ENCODE measurements at regions not wholly inside any gene's neighbourhood (a gene's known extent, or its start where the extent isn't known, plus 50 kb on each side); places are given as distances from the start of the nearest gene placed in this dataset.

GRCh38 chr10:125560947-125561346 lies 122.0 kb downstream of the TEX36 start:
- no TSS peak for BruUV-seq (replicated peaks)
- no peaks in the 10 kb centered on the region for H3K4me1 ChIP-seq (ENCODE audit: control insufficient read depth, insufficient read depth, low read length)
- no peak overlapping the region for H2AFZ ChIP-seq (ENCODE audit: control insufficient read depth, low read depth, low read length)
- no peak overlapping the region for H3K27ac ChIP-seq (ENCODE audit: control insufficient read depth, insufficient read depth)
- no peak for ATAC-seq
- ChIA-PET RAD21 (ENCODE audit: unreplicated experiment) (no interaction called here), POLR2A (no interaction called here), CTCF (no interaction called here), SMC1A (ENCODE audit: uncharacterized antibody, unreplicated experiment) (no interaction called here)
- no peaks in the 10 kb centered on the region for H4K20me1 ChIP-seq (ENCODE audit: control insufficient read depth, insufficient read depth)
- DNase-seq (ENCODE audit: low read depth, low spot score) = no peak
- no peak overlapping the region for H3K9ac ChIP-seq (ENCODE audit: control insufficient read depth, insufficient read depth, low read length)
- H3K27me3 ChIP-seq (replicated peaks in 1 of 2; ENCODE audit: control insufficient read depth in 2 of 2, insufficient read depth in 2 of 2, low read length in 1 of 2) = no peaks in the 10 kb centered on the region; a peak in 1 of 4 replicates
- intact Hi-C loops (cut with micrococcal nuclease; ENCODE audit: unreplicated experiment) (no loop called here), in situ Hi-C loops (cut with MboI) (no loop called here)
- H3K4me2 ChIP-seq (ENCODE audit: control insufficient read depth, insufficient read depth) = no peak overlapping the region
- TF ChIP-seq NFIC (IDR thresholded peaks at IDR 0.05; ENCODE audit: low read depth, low read length) (no peak), CBFB (IDR thresholded peaks at IDR 0.05; ENCODE audit: low read depth) (no peak), STAT1 (conservative IDR thresholded peaks at IDR 0.05) (no peak), SUPT20H (IDR thresholded peaks at IDR 0.05; ENCODE audit: borderline replicate concordance, control insufficient read depth, low read depth, low read length) (no peak)
- no peak for FAIRE-seq
- WGBS (ENCODE audit: insufficient coverage, insufficient replicate concordance, low lambda C conversion rate, missing lambda C conversion rate) = 97% methylated on average over 2 of the region's 2 CpGs
- no peaks in the 10 kb centered on the region for H3K79me2 ChIP-seq (ENCODE audit: control insufficient read depth, insufficient read depth, low read length)
- H3K4me3 ChIP-seq = no peak overlapping the region
- H3K36me3 ChIP-seq (ENCODE audit: control insufficient read depth in 2 of 2, insufficient read depth in 2 of 2, low read length in 1 of 2) = no peaks in the 10 kb centered on the region
- H3K9me3 ChIP-seq (replicated peaks; ENCODE audit: control insufficient read depth, insufficient read depth, low read length) = no peaks in the 10 kb centered on the region

- CTCF ChIA-PET = no interaction called here
- in situ Hi-C loops (cut with MboI) = no loop called here
- no peak for TF ChIP-seq USF1 (IDR thresholded peaks at IDR 0.05; ENCODE audit: borderline replicate concordance, extremely low read length, insufficient read depth, low read depth, low read length)
- no peak for TF ChIP-seq TARDBP (IDR thresholded peaks at IDR 0.05; ENCODE audit: borderline replicate concordance)
- no peak for TF ChIP-seq RFX5 (IDR thresholded peaks at IDR 0.05; ENCODE audit: low read depth, low read length)
- no peak for TF ChIP-seq MEF2A (IDR thresholded peaks at IDR 0.05; ENCODE audit: insufficient read depth, low read depth, low read length)
- TF ChIP-seq PRDM15 (CRISPR knock-in tag; IDR thresholded peaks at IDR 0.05) = no peak
- TF ChIP-seq NR2F1 (conservative IDR thresholded peaks at IDR 0.05) = no peak
- no peak for TF ChIP-seq BCLAF1 (IDR thresholded peaks at IDR 0.05)
Observed at GRCh38 chr10:125559210-125559609, 123.8 kb downstream of the TEX36 start.

More at GRCh38 chr10:125559210-125559609, 123.8 kb downstream of the TEX36 start:
- ChIA-PET RAD21 (ENCODE audit: unreplicated experiment) (no interaction called here), POLR2A (interaction anchor here (0.5 kb wide), 1 partner anchor 102 kb away, joined by 6 read pairs; no protein-coding TSS in a partner anchor), SMC1A (ENCODE audit: uncharacterized antibody, unreplicated experiment) (interaction anchor here (1.1 to 1.4 kb wide), 3 partner anchors 14 to 162 kb away, joined by 3 to 4 read pairs (median 4); no protein-coding TSS in a partner anchor)
- Histone ChIP-seq H3K27ac (ENCODE audit: control insufficient read depth, insufficient read depth) (no peak overlapping the region), H3K27me3 (replicated peaks in 1 of 2; ENCODE audit: control insufficient read depth in 2 of 2, insufficient read depth in 2 of 2, low read length in 1 of 2) (no peaks in the 10 kb centered on the region; a peak in 1 of 4 replicates), H3K4me1 (ENCODE audit: control insufficient read depth, insufficient read depth, low read length) (no peaks in the 10 kb centered on the region), H3K36me3 (ENCODE audit: control insufficient read depth in 2 of 2, insufficient read depth in 2 of 2, low read length in 1 of 2) (no peaks in the 10 kb centered on the region), H3K9ac (ENCODE audit: control insufficient read depth, insufficient read depth, low read length) (no peak overlapping the region), H3K4me2 (ENCODE audit: control insufficient read depth, insufficient read depth) (no peak overlapping the region), H4K20me1 (ENCODE audit: control insufficient read depth, insufficient read depth) (no peaks in the 10 kb centered on the region), H3K79me2 (ENCODE audit: control insufficient read depth, insufficient read depth, low read length) (no peaks in the 10 kb centered on the region), H2AFZ (ENCODE audit: control insufficient read depth, low read depth, low read length) (no peak overlapping the region), H3K9me3 (replicated peaks; ENCODE audit: control insufficient read depth, insufficient read depth, low read length) (no peaks in the 10 kb centered on the region), H3K4me3 (no peak overlapping the region)
- intact Hi-C loops (cut with micrococcal nuclease; ENCODE audit: unreplicated experiment) = no loop called here
- BruUV-seq (replicated peaks) = no TSS peak
- DNase-seq (ENCODE audit: low read depth, low spot score) = peak; percentile 8
- peak; percentile 66 for ATAC-seq
- 3% methylated on average over 2 of the region's 2 CpGs for WGBS (ENCODE audit: insufficient coverage, insufficient replicate concordance, low lambda C conversion rate, missing lambda C conversion rate)
- peak; percentile 41 for FAIRE-seq
